ENCODE measurements at regions not wholly inside any gene's neighbourhood (a gene's known extent, or its start where the extent isn't known, plus 50 kb on each side); places are given as distances from the start of the nearest gene placed in this dataset.
"Not testable (repeated sequence)": the region's sequence is repeated elsewhere in the genome, so short reads cannot be mapped to it uniquely, and the experiment has no call there.

- DNase-seq (ENCODE audit: low read depth): no peak
Measured at GRCh38 chr7:91356915-91357314, 92.7 kb downstream of the FZD1 start.

GRCh38 chr7:91357379-91357778, 93.1 kb downstream of the FZD1 start:
- DNase-seq (ENCODE audit: low read depth): no peak

- DNase-seq (ENCODE audit: low read depth): no peak
Measured at GRCh38 chr7:91357901-91358300, 93.7 kb downstream of the FZD1 start.

GRCh38 chr7:91358303-91358702, 94.1 kb downstream of the FZD1 start:
- DNase-seq (ENCODE audit: low read depth): no peak

- DNase-seq (ENCODE audit: low read depth): not testable (repeated sequence)
Measured at GRCh38 chr7:91365097-91365496, 100.9 kb downstream of the FZD1 start.

- DNase-seq (ENCODE audit: low read depth): no peak
Measured at GRCh38 chr7:91366091-91366490, 101.9 kb downstream of the FZD1 start.

- DNase-seq (ENCODE audit: low read depth): no peak
Measured at GRCh38 chr7:91367812-91368578, 103.8 kb downstream of the FZD1 start.

- DNase-seq (ENCODE audit: low read depth): no peak
Measured at GRCh38 chr7:91372323-91372722, 108.1 kb downstream of the FZD1 start.

- DNase-seq (ENCODE audit: low read depth): no peak
Measured at GRCh38 chr7:91373111-91373800, 109.0 kb downstream of the FZD1 start.

GRCh38 chr7:91374321-91374989, 110.2 kb downstream of the FZD1 start:
- DNase-seq (ENCODE audit: low read depth): no peak

GRCh38 chr7:91375378-91375777, 111.1 kb downstream of the FZD1 start:
- no peak for DNase-seq (ENCODE audit: low read depth)

GRCh38 chr7:91378131-91378530, 113.9 kb downstream of the FZD1 start:
- no peak for DNase-seq (ENCODE audit: low read depth)

- DNase-seq (ENCODE audit: low read depth): no peak
Measured at GRCh38 chr7:91379236-91379635, 115.0 kb downstream of the FZD1 start.

GRCh38 chr7:91379991-91380390, 115.8 kb downstream of the FZD1 start:
- no peak for DNase-seq (ENCODE audit: low read depth)

GRCh38 chr7:91383053-91383904, 119.0 kb downstream of the FZD1 start:
- peak; percentile 5 for DNase-seq (ENCODE audit: low read depth)

- DNase-seq (ENCODE audit: low read depth): no peak
Measured at GRCh38 chr7:91383905-91384274, 119.7 kb downstream of the FZD1 start.

GRCh38 chr7:91394757-91395156, 130.5 kb downstream of the FZD1 start:
- not testable (repeated sequence) for DNase-seq (ENCODE audit: low read depth)

GRCh38 chr7:91395313-91395712, 131.1 kb downstream of the FZD1 start:
- not testable (repeated sequence) for DNase-seq (ENCODE audit: low read depth)

- no peak for DNase-seq (ENCODE audit: low read depth)
Measured at GRCh38 chr7:91397096-91397495, 132.9 kb downstream of the FZD1 start.

GRCh38 chr7:91397612-91398011, 133.4 kb downstream of the FZD1 start:
- no peak for DNase-seq (ENCODE audit: low read depth)

- no peak for DNase-seq (ENCODE audit: low read depth)
Measured at GRCh38 chr7:91398341-91398740, 134.1 kb downstream of the FZD1 start.
